K562 (cell line): ENCODE measurements at regions not wholly inside any gene's neighbourhood (a gene's known extent, or its start where the extent isn't known, plus 50 kb on each side); places are given as distances from the start of the nearest gene placed in this dataset.

ENCODE experiments used
- ATF1 ChIP-seq, 2 experiments: fragments of 450-650 bp in 1 of 2; IDR thresholded peaks; 2 replicates each; pipeline ENCODE4 v1.6.1; 2016; ENCODE audit warnings: missing compliant biosample characterization in 1 of 2, missing genetic modification characterization in 1 of 2
- CEBPB ChIP-seq: fragments of 450-650 bp; IDR thresholded peaks from 2 replicates; pipeline ENCODE4 v1.6.1; 2016; ENCODE audit warnings: missing genetic modification characterization, missing compliant biosample characterization
- CUX1 ChIP-seq: fragments of 200-800 bp; sonication (Bioruptor generic); IDR thresholded peaks from 2 replicates; pipeline ENCODE4 v1.6.1; 2016; ENCODE audit warnings: missing genetic modification characterization, missing compliant biosample characterization
- MED1 ChIP-seq: sonication (generic); formaldehyde crosslinking; IDR thresholded peaks from 2 replicates; pipeline ENCODE4 v1.8.1; 2023; ENCODE audit warnings: missing genetic modification reagents, borderline replicate concordance
- NR2F6 ChIP-seq: fragments of 450-650 bp; formaldehyde crosslinking; IDR thresholded peaks from 2 replicates; pipeline ENCODE4 v1.4.0; 2020; ENCODE audit warnings: mild to moderate bottlenecking
- POLR3G ChIP-seq: IDR thresholded peaks from 2 replicates; pipeline ENCODE4 v1.6.1; 2011; ENCODE audit not compliant: insufficient read length, insufficient replicate concordance; ENCODE audit errors: extremely low read depth
- PRPF4 ChIP-seq: fragments of 200-400 bp; formaldehyde crosslinking; IDR thresholded peaks from one replicate; pipeline ENCODE4 v1.6.1; 2017; ENCODE audit warnings: low read length, low read depth, mild to moderate bottlenecking; ENCODE audit not compliant: insufficient read depth, poor library complexity, severe bottlenecking
- YBX1 ChIP-seq: fragments of 450-650 bp; IDR thresholded peaks from 2 replicates; pipeline ENCODE4 v1.7.1; 2016; ENCODE audit warnings: mild to moderate bottlenecking
- ZKSCAN1 ChIP-seq: fragments of 150-350 bp; IDR thresholded peaks from 2 replicates; pipeline ENCODE4 v1.6.1; 2016; ENCODE audit warnings: low read depth, low read length
- ZNF324 ChIP-seq: fragments of 250-450 bp; sonication (Bioruptor Pico); IDR thresholded peaks from 2 replicates; pipeline ENCODE4 v1.4.0; 2020; ENCODE audit warnings: mild to moderate bottlenecking
- ZNF384 ChIP-seq: IDR thresholded peaks from 2 replicates; pipeline ENCODE4 v1.6.1; 2012; ENCODE audit warnings: low read depth, low read length, improper control_type of control experiment
- TF ChIP-seq, protein P1 (sequence below): fragments of 450-650 bp; IDR thresholded peaks from 2 replicates; pipeline ENCODE4 v1.6.1; 2016; ENCODE audit warnings: mild to moderate bottlenecking, moderate library complexity

GRCh38 chr2:200156166-200156835, 150.2 kb upstream of the SPATS2L start (continued):
- TF ChIP-seq CUX1 (CRISPR knock-in tag): no peak
- TF ChIP-seq NR2F6 (CRISPR knock-in tag): no peak
- TF ChIP-seq MED1 (CRISPR knock-in tag): no peak
- no peak for TF ChIP-seq YBX1
- TF ChIP-seq POLR3G: no peak
- TF ChIP-seq ZKSCAN1: no peak
- TF ChIP-seq PRPF4: no peak
- peak; percentile 85 for TF ChIP-seq CEBPB (tag)
- no peak for TF ChIP-seq ZNF384
- no peak for TF ChIP-seq ATF1 (CRISPR knock-in tag; IDR thresholded peaks at IDR 0.05)
- TF ChIP-seq ATF1 (tag; IDR thresholded peaks at IDR 0.05): peak; percentile 43; the same call in 1 of the 2 replicates
- no peak for TF ChIP-seq ZNF324 (CRISPR knock-in tag)
- TF ChIP-seq, protein P1, sequence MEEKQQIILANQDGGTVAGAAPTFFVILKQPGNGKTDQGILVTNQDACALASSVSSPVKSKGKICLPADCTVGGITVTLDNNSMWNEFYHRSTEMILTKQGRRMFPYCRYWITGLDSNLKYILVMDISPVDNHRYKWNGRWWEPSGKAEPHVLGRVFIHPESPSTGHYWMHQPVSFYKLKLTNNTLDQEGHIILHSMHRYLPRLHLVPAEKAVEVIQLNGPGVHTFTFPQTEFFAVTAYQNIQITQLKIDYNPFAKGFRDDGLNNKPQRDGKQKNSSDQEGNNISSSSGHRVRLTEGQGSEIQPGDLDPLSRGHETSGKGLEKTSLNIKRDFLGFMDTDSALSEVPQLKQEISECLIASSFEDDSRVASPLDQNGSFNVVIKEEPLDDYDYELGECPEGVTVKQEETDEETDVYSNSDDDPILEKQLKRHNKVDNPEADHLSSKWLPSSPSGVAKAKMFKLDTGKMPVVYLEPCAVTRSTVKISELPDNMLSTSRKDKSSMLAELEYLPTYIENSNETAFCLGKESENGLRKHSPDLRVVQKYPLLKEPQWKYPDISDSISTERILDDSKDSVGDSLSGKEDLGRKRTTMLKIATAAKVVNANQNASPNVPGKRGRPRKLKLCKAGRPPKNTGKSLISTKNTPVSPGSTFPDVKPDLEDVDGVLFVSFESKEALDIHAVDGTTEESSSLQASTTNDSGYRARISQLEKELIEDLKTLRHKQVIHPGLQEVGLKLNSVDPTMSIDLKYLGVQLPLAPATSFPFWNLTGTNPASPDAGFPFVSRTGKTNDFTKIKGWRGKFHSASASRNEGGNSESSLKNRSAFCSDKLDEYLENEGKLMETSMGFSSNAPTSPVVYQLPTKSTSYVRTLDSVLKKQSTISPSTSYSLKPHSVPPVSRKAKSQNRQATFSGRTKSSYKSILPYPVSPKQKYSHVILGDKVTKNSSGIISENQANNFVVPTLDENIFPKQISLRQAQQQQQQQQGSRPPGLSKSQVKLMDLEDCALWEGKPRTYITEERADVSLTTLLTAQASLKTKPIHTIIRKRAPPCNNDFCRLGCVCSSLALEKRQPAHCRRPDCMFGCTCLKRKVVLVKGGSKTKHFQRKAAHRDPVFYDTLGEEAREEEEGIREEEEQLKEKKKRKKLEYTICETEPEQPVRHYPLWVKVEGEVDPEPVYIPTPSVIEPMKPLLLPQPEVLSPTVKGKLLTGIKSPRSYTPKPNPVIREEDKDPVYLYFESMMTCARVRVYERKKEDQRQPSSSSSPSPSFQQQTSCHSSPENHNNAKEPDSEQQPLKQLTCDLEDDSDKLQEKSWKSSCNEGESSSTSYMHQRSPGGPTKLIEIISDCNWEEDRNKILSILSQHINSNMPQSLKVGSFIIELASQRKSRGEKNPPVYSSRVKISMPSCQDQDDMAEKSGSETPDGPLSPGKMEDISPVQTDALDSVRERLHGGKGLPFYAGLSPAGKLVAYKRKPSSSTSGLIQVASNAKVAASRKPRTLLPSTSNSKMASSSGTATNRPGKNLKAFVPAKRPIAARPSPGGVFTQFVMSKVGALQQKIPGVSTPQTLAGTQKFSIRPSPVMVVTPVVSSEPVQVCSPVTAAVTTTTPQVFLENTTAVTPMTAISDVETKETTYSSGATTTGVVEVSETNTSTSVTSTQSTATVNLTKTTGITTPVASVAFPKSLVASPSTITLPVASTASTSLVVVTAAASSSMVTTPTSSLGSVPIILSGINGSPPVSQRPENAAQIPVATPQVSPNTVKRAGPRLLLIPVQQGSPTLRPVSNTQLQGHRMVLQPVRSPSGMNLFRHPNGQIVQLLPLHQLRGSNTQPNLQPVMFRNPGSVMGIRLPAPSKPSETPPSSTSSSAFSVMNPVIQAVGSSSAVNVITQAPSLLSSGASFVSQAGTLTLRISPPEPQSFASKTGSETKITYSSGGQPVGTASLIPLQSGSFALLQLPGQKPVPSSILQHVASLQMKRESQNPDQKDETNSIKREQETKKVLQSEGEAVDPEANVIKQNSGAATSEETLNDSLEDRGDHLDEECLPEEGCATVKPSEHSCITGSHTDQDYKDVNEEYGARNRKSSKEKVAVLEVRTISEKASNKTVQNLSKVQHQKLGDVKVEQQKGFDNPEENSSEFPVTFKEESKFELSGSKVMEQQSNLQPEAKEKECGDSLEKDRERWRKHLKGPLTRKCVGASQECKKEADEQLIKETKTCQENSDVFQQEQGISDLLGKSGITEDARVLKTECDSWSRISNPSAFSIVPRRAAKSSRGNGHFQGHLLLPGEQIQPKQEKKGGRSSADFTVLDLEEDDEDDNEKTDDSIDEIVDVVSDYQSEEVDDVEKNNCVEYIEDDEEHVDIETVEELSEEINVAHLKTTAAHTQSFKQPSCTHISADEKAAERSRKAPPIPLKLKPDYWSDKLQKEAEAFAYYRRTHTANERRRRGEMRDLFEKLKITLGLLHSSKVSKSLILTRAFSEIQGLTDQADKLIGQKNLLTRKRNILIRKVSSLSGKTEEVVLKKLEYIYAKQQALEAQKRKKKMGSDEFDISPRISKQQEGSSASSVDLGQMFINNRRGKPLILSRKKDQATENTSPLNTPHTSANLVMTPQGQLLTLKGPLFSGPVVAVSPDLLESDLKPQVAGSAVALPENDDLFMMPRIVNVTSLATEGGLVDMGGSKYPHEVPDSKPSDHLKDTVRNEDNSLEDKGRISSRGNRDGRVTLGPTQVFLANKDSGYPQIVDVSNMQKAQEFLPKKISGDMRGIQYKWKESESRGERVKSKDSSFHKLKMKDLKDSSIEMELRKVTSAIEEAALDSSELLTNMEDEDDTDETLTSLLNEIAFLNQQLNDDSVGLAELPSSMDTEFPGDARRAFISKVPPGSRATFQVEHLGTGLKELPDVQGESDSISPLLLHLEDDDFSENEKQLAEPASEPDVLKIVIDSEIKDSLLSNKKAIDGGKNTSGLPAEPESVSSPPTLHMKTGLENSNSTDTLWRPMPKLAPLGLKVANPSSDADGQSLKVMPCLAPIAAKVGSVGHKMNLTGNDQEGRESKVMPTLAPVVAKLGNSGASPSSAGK: no peak
